B cell (primary cell): ENCODE measurements at regions not wholly inside any gene's neighbourhood (a gene's known extent, or its start where the extent isn't known, plus 50 kb on each side); places are given as distances from the start of the nearest gene placed in this dataset.

ENCODE experiments used
- CTCF ChIP-seq: fragments of 200-600 bp; IDR thresholded peaks from one replicate; pipeline ENCODE4 v1.8.0; 2022; ENCODE audit warnings: antibody characterized with exemption, mild to moderate bottlenecking
- EZH2 ChIP-seq: IDR thresholded peaks from 2 replicates; pipeline ENCODE4 v1.6.1; 2012; ENCODE audit warnings: borderline replicate concordance, low read depth, mild to moderate bottlenecking, moderate library complexity, low read length; ENCODE audit not compliant: insufficient read depth, poor library complexity, severe bottlenecking

DNA sequence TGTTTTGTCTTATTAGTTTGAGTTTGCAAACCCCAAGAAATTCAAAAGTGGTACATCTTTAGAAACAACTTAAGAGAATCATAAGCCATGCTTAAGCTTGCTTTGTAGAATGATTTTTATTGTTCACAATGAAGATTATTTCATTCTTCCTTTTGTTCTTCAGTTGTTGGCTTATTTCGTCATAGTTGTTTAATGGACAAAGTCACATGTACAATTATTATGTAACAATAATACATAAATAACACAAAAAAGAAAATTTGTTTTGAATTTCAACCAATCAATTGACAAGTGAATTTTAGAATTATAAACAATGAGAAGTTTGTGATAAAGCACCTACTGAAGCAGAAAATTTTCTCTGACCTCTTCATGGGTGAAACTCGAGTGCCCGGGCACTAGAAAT lies 111.8 kb upstream of the IGF1 start:
- TF ChIP-seq CTCF (no peak), EZH2 (no peak)
